Right lobe of liver (tissue), 4 donors: ENCODE measurements at regions not wholly inside any gene's neighbourhood (a gene's known extent, or its start where the extent isn't known, plus 50 kb on each side); places are given as distances from the start of the nearest gene placed in this dataset.

Experiments used
- POLR2A ChIP-seq: fragments of 450-650 bp; IDR thresholded peaks from one replicate; pipeline ENCODE4 v1.6.1; 2017; ENCODE audit warnings: antibody characterized with exemption, mild to moderate bottlenecking
- TF ChIP-seq, protein P1 (sequence below), 4 donors: fragments of 200-600 bp in 3 of 4; fragments of 450-650 bp in 1 of 4; IDR thresholded peaks; one replicate each; pipeline versions ENCODE4 v1.5.1 to v1.8.0; 2016 to 2022; ENCODE audit warnings: antibody characterized with exemption in 4 of 4, mild to moderate bottlenecking in 2 of 4
- donor health status: DM: no; HTN: no; CAD: no.
- donor health status: DM: no; HTN: no; CAD: no.
- donor health status: DM: no; HTN: yes; CAD: no.

GRCh38 chr2:42865884-42866881 lies 73.8 kb upstream of the HAAO start:
- TF ChIP-seq, protein P1, sequence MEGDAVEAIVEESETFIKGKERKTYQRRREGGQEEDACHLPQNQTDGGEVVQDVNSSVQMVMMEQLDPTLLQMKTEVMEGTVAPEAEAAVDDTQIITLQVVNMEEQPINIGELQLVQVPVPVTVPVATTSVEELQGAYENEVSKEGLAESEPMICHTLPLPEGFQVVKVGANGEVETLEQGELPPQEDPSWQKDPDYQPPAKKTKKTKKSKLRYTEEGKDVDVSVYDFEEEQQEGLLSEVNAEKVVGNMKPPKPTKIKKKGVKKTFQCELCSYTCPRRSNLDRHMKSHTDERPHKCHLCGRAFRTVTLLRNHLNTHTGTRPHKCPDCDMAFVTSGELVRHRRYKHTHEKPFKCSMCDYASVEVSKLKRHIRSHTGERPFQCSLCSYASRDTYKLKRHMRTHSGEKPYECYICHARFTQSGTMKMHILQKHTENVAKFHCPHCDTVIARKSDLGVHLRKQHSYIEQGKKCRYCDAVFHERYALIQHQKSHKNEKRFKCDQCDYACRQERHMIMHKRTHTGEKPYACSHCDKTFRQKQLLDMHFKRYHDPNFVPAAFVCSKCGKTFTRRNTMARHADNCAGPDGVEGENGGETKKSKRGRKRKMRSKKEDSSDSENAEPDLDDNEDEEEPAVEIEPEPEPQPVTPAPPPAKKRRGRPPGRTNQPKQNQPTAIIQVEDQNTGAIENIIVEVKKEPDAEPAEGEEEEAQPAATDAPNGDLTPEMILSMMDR (IDR thresholded peaks at IDR 0.05) = no peak
- no peak for TF ChIP-seq POLR2A
